MM.1S (cell line): ENCODE measurements at regions not wholly inside any gene's neighbourhood (a gene's known extent, or its start where the extent isn't known, plus 50 kb on each side); places are given as distances from the start of the nearest gene placed in this dataset.
"Not testable (repeated sequence)": the region's sequence is repeated elsewhere in the genome, so short reads cannot be mapped to it uniquely, and the experiment has no call there.

ENCODE experiments used
- DNase-seq: peaks from one replicate; pipeline ENCODE4 v3.0.0-alpha.2; 2015
- H2AFZ ChIP-seq: fragments of 300-600 bp; sonication (generic); 2 replicates; pipeline ENCODE4 v1.6.0; 2016; ENCODE audit warnings: antibody characterized with exemption, low read length
- H3F3A ChIP-seq: fragments of 300-600 bp; sonication (generic); 2 replicates; pipeline ENCODE4 v1.6.1; 2016; ENCODE audit warnings: mild to moderate bottlenecking, antibody characterized with exemption, low read length, moderate library complexity, mixed read lengths; ENCODE audit not compliant: insufficient read depth
- H3K27ac ChIP-seq: fragments of 300-600 bp; sonication (generic); 2 replicates; pipeline ENCODE4 v1.5.1; 2016; ENCODE audit warnings: mild to moderate bottlenecking, low read length
- H3K27me3 ChIP-seq: fragments of 300-600 bp; sonication (generic); replicated peaks from 2 replicates; pipeline ENCODE4 v1.6.0; 2016; ENCODE audit warnings: low read length; ENCODE audit not compliant: insufficient read depth
- H3K36me3 ChIP-seq: fragments of 300-600 bp; sonication (generic); replicated peaks from 2 replicates; pipeline ENCODE4 v1.6.1; 2016; ENCODE audit warnings: mild to moderate bottlenecking, low read length, mixed read lengths; ENCODE audit not compliant: insufficient read depth
- H3K4me1 ChIP-seq: fragments of 300-600 bp; sonication (generic); 2 replicates; pipeline ENCODE4 v1.6.1; 2016; ENCODE audit warnings: low read length, mixed read lengths
- H3K4me2 ChIP-seq: fragments of 300-600 bp; sonication (generic); 2 replicates; pipeline ENCODE4 v1.6.0; 2016; ENCODE audit warnings: low read depth, low read length
- H3K4me3 ChIP-seq: fragments of 300-600 bp; sonication (generic); 2 replicates; pipeline ENCODE4 v1.5.1; 2016; ENCODE audit warnings: low read length, mixed read lengths
- H3K79me2 ChIP-seq: fragments of 300-600 bp; sonication (generic); 2 replicates; pipeline ENCODE4 v1.6.1; 2016; ENCODE audit warnings: mixed run types, low read length, mixed read lengths
- H3K9ac ChIP-seq: fragments of 300-600 bp; sonication (generic); 2 replicates; pipeline ENCODE4 v1.6.1; 2016; ENCODE audit warnings: low read length, mixed read lengths
- H3K9me2 ChIP-seq: fragments of 300-600 bp; sonication (generic); replicated peaks from 2 replicates; pipeline ENCODE4 v1.6.1; 2016; ENCODE audit warnings: mild to moderate bottlenecking, low read length, mixed read lengths; ENCODE audit not compliant: insufficient read depth
- H3K9me3 ChIP-seq: fragments of 300-600 bp; sonication (generic); replicated peaks from 2 replicates; pipeline ENCODE4 v1.6.1; 2016; ENCODE audit warnings: mild to moderate bottlenecking, low read length, mixed read lengths; ENCODE audit not compliant: insufficient read depth
- H4K20me1 ChIP-seq: fragments of 300-600 bp; sonication (generic); 2 replicates; pipeline ENCODE4 v1.6.1; 2016; ENCODE audit warnings: mild to moderate bottlenecking, low read length, moderate library complexity, mixed read lengths; ENCODE audit not compliant: insufficient read depth
- CTCF ChIP-seq: fragments of 300-600 bp; sonication (generic); IDR thresholded peaks from 2 replicates; pipeline ENCODE4 v1.5.1; 2016; ENCODE audit warnings: antibody characterized with exemption, low read length, mixed read lengths
- EZH2 ChIP-seq: fragments of 300-600 bp; sonication (generic); optimal IDR thresholded peaks from 2 replicates; pipeline ENCODE3; 2017; ENCODE audit warnings: low read depth, mild to moderate bottlenecking, antibody characterized with exemption, low read length, mixed read lengths
- EZH2phosphoT487 ChIP-seq: fragments of 300-600 bp; sonication (generic); IDR thresholded peaks from 2 replicates; pipeline ENCODE4 v1.6.1; 2018; ENCODE audit warnings: antibody characterized with exemption, low read length

- H3K4me2 ChIP-seq: no peak overlapping the region
- no peaks in the 10 kb centered on the region for H4K20me1 ChIP-seq
- no peaks in the 10 kb centered on the region for H3K79me2 ChIP-seq
- no peaks in the 10 kb centered on the region for H3K27me3 ChIP-seq
- no peaks in the 10 kb centered on the region for H3K36me3 ChIP-seq
- H2AFZ ChIP-seq: no peak overlapping the region
- H3K9me2 ChIP-seq: no peaks in the 10 kb centered on the region
- no peak overlapping the region for H3K9ac ChIP-seq
- H3K9me3 ChIP-seq: no peaks in the 10 kb centered on the region
- no peaks in the 10 kb centered on the region for H3F3A ChIP-seq
- no peak overlapping the region for H3K4me3 ChIP-seq
- H3K4me1 ChIP-seq: no peaks in the 10 kb centered on the region
- TF ChIP-seq EZH2 (no peak), CTCF (no peak), EZH2phosphoT487 (no peak)
- DNase-seq: no peak
- H3K27ac ChIP-seq: no peak overlapping the region
These were observed 232.7 kb downstream of the RPAP3 start for GRCh38 chr12:47473091-47473490.

GRCh38 chr12:47470349-47470748, 235.5 kb downstream of the RPAP3 start:
- not testable (repeated sequence) for H3K9me2 ChIP-seq, H3K4me3 ChIP-seq, H3K36me3 ChIP-seq, H3K27me3 ChIP-seq, H3K9ac ChIP-seq, H4K20me1 ChIP-seq, H3K4me2 ChIP-seq, H3K79me2 ChIP-seq, H3K27ac ChIP-seq, H3K9me3 ChIP-seq, H3F3A ChIP-seq, H2AFZ ChIP-seq, H3K4me1 ChIP-seq, DNase-seq

DNA sequence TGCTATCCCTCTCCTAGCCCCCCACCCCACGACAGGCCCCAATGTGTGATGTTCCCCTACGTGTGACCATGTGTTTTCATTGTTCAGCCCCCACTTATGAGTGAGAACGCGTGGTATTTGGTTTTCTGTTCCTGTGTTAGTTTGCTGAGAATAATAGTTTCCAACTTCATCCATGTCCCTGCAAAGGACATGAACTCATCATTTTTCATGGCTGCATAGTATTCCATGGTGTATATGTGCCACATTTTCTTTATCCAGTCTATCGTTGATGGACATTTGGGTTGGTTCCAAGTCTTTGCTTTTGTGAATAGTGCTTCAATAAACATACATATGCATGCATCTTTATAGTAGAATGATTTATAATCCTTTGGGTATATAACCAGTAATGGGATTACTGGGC, 241.9 kb downstream of the RPAP3 start:
- not testable (repeated sequence) for H3K4me1 ChIP-seq, H2AFZ ChIP-seq, H3K9me2 ChIP-seq, H3K79me2 ChIP-seq, H3K9ac ChIP-seq, H3K27me3 ChIP-seq, H3K36me3 ChIP-seq, H4K20me1 ChIP-seq, H3K9me3 ChIP-seq, H3K4me3 ChIP-seq, H3K4me2 ChIP-seq, DNase-seq, H3K27ac ChIP-seq, H3F3A ChIP-seq

DNA sequence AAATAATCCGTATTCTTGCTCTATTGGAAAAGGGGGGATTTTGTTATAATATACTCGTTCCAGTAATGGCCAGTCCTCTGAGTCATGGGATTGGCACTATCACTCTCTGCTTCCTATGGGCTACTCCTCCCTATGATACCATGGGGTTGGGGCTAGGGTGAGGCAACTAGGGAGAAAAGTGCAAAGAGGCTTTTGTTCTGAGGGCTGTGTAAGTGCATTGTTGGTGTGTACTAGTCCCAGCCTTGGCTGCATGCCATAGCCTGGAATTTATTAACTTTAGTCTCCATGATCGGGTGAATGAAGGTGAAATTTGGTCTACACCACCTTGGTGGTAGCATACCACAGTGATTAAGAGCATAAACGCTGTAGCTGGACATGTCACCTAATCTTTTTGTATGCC, 247.6 kb downstream of the RPAP3 start:
- TF ChIP-seq EZH2 (no peak), CTCF (no peak), EZH2phosphoT487 (no peak)
- DNase-seq: no peak
- H3F3A ChIP-seq: no peaks in the 10 kb centered on the region

More for the DNA sequence above, 247.6 kb downstream of the RPAP3 start:
- H3K4me3 ChIP-seq: no peak overlapping the region
- H3K79me2 ChIP-seq: no peaks in the 10 kb centered on the region
- H3K27ac ChIP-seq: no peak overlapping the region
- no peaks in the 10 kb centered on the region for H3K4me1 ChIP-seq
- no peaks in the 10 kb centered on the region for H3K9me3 ChIP-seq
- no peaks in the 10 kb centered on the region for H3K36me3 ChIP-seq
- no peak overlapping the region for H2AFZ ChIP-seq
- H4K20me1 ChIP-seq: no peaks in the 10 kb centered on the region
- H3K27me3 ChIP-seq: no peaks in the 10 kb centered on the region
- no peak overlapping the region for H3K9ac ChIP-seq
- H3K9me2 ChIP-seq: no peaks in the 10 kb centered on the region
- H3K4me2 ChIP-seq: no peak overlapping the region
